IMR-90 (cell line): ENCODE measurements at regions not wholly inside any gene's neighbourhood (a gene's known extent, or its start where the extent isn't known, plus 50 kb on each side); places are given as distances from the start of the nearest gene placed in this dataset.

Experiments used
- ATAC-seq: fragments of 200-7000 bp; cut with Tn5 transposase; 2 replicates; pipeline ENCODE4 v1.9.1; 2020; ENCODE audit warnings: low read depth, mild to moderate bottlenecking, moderate library complexity
- BruUV-seq: library from RNA; stranded (reverse); fragments of 400-500 nt; replicated peaks from 2 replicates; lab custom pipeline; 2021; lab: Mats Ljungman, UMichigan
- CTCF ChIA-PET: fragments of 300-600 bp; formaldehyde crosslinking; extraction: SDS; loops from one replicate; lab custom pipeline; 2021; ENCODE audit warnings: antibody characterized with exemption; lab: Yijun Ruan, JAX
- POLR2A ChIA-PET: fragments of 300-600 bp; sonication (Branson Sonifier 250); formaldehyde crosslinking; loops from one replicate; lab custom pipeline; 2022; ENCODE audit warnings: antibody characterized with exemption; ENCODE audit not compliant: unreplicated experiment; lab: Charles Lee
- DNase-seq: peaks from one replicate; pipeline ENCODE4 v3.0.0; 2013
- H2AFZ ChIP-seq: replicated peaks from 2 replicates; pipeline ENCODE3; 2013; ENCODE audit warnings: low read length, mild to moderate bottlenecking; ENCODE audit not compliant: poor library complexity
- H2AK5ac ChIP-seq: 2 replicates; pipeline ENCODE4 v1.6.1; 2013; ENCODE audit warnings: low read depth, low read length, inconsistent platforms
- H2AK9ac ChIP-seq: replicated peaks from 2 replicates; pipeline ENCODE3; 2013; ENCODE audit warnings: mild to moderate bottlenecking, low read depth, low read length, moderate library complexity; ENCODE audit not compliant: poor library complexity
- H2BK120ac ChIP-seq: 2 replicates; pipeline ENCODE4 v1.6.1; 2013; ENCODE audit warnings: low read depth, low read length, inconsistent platforms
- H2BK15ac ChIP-seq: 3 replicates; pipeline ENCODE4 v1.6.1; 2013; ENCODE audit warnings: low read depth, low read length, inconsistent platforms
- H2BK20ac ChIP-seq: 2 replicates; pipeline ENCODE4 v1.6.1; 2013; ENCODE audit warnings: low read depth, mild to moderate bottlenecking, inconsistent platforms, low read length, moderate library complexity
- H2BK5ac ChIP-seq: 2 replicates; pipeline ENCODE4 v1.6.1; 2013; ENCODE audit warnings: mild to moderate bottlenecking, low read depth, low read length, inconsistent platforms; ENCODE audit not compliant: poor library complexity, severe bottlenecking
- H3K14ac ChIP-seq: replicated peaks from 2 replicates; pipeline ENCODE4 v1.6.1; 2013; ENCODE audit warnings: low read depth, low read length, inconsistent platforms
- H3K18ac ChIP-seq: 2 replicates; pipeline ENCODE4 v1.6.1; 2013; ENCODE audit warnings: low read depth, low read length, control low read depth
- H3K23ac ChIP-seq: 2 replicates; pipeline ENCODE4 v1.6.1; 2013; ENCODE audit warnings: low read depth, low read length, inconsistent platforms
- H3K27ac ChIP-seq: 2 replicates; pipeline ENCODE4 v1.5.1; 2013; ENCODE audit warnings: mild to moderate bottlenecking, control low read depth, low read length; ENCODE audit not compliant: insufficient read depth
- H3K27me3 ChIP-seq: 2 replicates; pipeline ENCODE4 v1.6.1; 2013; ENCODE audit warnings: low read length; ENCODE audit not compliant: control insufficient read depth, insufficient read depth
- H3K36me3 ChIP-seq: 2 replicates; pipeline ENCODE4 v1.6.1; 2013; ENCODE audit warnings: low read length, mixed read lengths; ENCODE audit not compliant: control insufficient read depth, insufficient read depth
- H3K4ac ChIP-seq: 2 replicates; pipeline ENCODE4 v1.6.1; 2013; ENCODE audit warnings: low read depth, low read length, inconsistent platforms
- H3K4me1 ChIP-seq: 2 replicates; pipeline ENCODE4 v1.6.1; 2013; ENCODE audit warnings: low read length, mixed read lengths; ENCODE audit not compliant: control insufficient read depth, insufficient read depth
- H3K4me2 ChIP-seq: 2 replicates; pipeline ENCODE4 v1.6.1; 2013; ENCODE audit warnings: low read depth, mild to moderate bottlenecking, control low read depth, low read length, moderate library complexity
- H3K4me3 ChIP-seq: 2 replicates; pipeline ENCODE4 v1.5.1; 2013; ENCODE audit warnings: low read depth, mild to moderate bottlenecking, control low read depth, low read length, moderate library complexity; ENCODE audit not compliant: insufficient read depth
- H3K56ac ChIP-seq: 2 replicates; pipeline ENCODE4 v1.6.1; 2013; ENCODE audit warnings: low read length, inconsistent platforms; ENCODE audit not compliant: insufficient read depth; ENCODE audit errors: extremely low read depth
- H3K79me1 ChIP-seq, 2 experiments: 2 replicates each; pipeline ENCODE4 v1.6.1; 2013; ENCODE audit warnings: low read length in 2 of 2, inconsistent platforms in 1 of 2, low read depth in 1 of 2
- H3K9ac ChIP-seq: 2 replicates; pipeline ENCODE4 v1.6.1; 2013; ENCODE audit warnings: low read depth, low read length, control low read depth
- H3K9me1 ChIP-seq: 2 replicates; pipeline ENCODE4 v1.6.1; 2013; ENCODE audit warnings: low read length, inconsistent platforms; ENCODE audit not compliant: insufficient read depth
- H3K9me3 ChIP-seq: 2 replicates; pipeline ENCODE4 v1.6.1; 2013; ENCODE audit warnings: low read length; ENCODE audit not compliant: control insufficient read depth, insufficient read depth
- H4K20me1 ChIP-seq: 2 replicates; pipeline ENCODE4 v1.6.1; 2013; ENCODE audit warnings: low read length, inconsistent platforms; ENCODE audit not compliant: insufficient read depth
- H4K5ac ChIP-seq: 2 replicates; pipeline ENCODE4 v1.6.1; 2013; ENCODE audit warnings: mild to moderate bottlenecking, low read depth, low read length, control low read depth
- H4K8ac ChIP-seq, 2 experiments: 2 replicates each; pipeline ENCODE4 v1.6.1; 2013; ENCODE audit warnings: low read depth in 2 of 2, low read length in 2 of 2, control low read depth in 1 of 2, inconsistent platforms in 1 of 2
- H4K91ac ChIP-seq: 2 replicates; pipeline ENCODE4 v1.6.1; 2013; ENCODE audit warnings: low read depth, low read length, inconsistent platforms; ENCODE audit not compliant: insufficient read depth
- BHLHE40 ChIP-seq: fragments of 150-350 bp; IDR thresholded peaks from 2 replicates; pipeline ENCODE4 v1.6.1; 2016; ENCODE audit warnings: mild to moderate bottlenecking, low read depth, low read length
- CEBPB ChIP-seq: IDR thresholded peaks from 2 replicates; pipeline ENCODE4 v1.6.1; 2012; ENCODE audit warnings: low read depth, low read length, improper control_type of control experiment
- CHD1 ChIP-seq: IDR thresholded peaks from 2 replicates; pipeline ENCODE4 v1.6.1; 2012; ENCODE audit warnings: low read depth, low read length, improper control_type of control experiment
- FOS ChIP-seq: fragments of 150-350 bp; IDR thresholded peaks from 2 replicates; pipeline ENCODE4 v1.6.1; 2016; ENCODE audit warnings: low read depth, low read length
- MAFK ChIP-seq: IDR thresholded peaks from 2 replicates; pipeline ENCODE4 v1.6.1; 2012; ENCODE audit warnings: low read depth, low read length, improper control_type of control experiment
- MAZ ChIP-seq: IDR thresholded peaks from 2 replicates; pipeline ENCODE4 v1.6.1; 2012; ENCODE audit warnings: low read depth, mild to moderate bottlenecking, low read length, improper control_type of control experiment, moderate library complexity, borderline replicate concordance
- MXI1 ChIP-seq: IDR thresholded peaks from 2 replicates; pipeline ENCODE4 v1.6.1; 2012; ENCODE audit warnings: low read depth, mild to moderate bottlenecking, low read length, moderate library complexity, borderline replicate concordance
- NFE2L2 ChIP-seq: fragments of 150-350 bp; IDR thresholded peaks from 2 replicates; pipeline ENCODE4 v1.6.1; 2016; ENCODE audit warnings: low read depth, mild to moderate bottlenecking, low read length
- POLR2A ChIP-seq: IDR thresholded peaks from 2 replicates; pipeline ENCODE4 v1.6.1; 2012; ENCODE audit warnings: mild to moderate bottlenecking, low read depth, low read length
- RAD21 ChIP-seq: IDR thresholded peaks from 2 replicates; pipeline ENCODE4 v1.6.1; 2012; ENCODE audit warnings: low read length, improper control_type of control experiment
- RCOR1 ChIP-seq: IDR thresholded peaks from 2 replicates; pipeline ENCODE4 v1.6.1; 2012; ENCODE audit warnings: mild to moderate bottlenecking, low read length, improper control_type of control experiment; ENCODE audit not compliant: insufficient replicate concordance
- RFX5 ChIP-seq: IDR thresholded peaks from 2 replicates; pipeline ENCODE4 v1.8.0; 2012; ENCODE audit warnings: low read depth, mild to moderate bottlenecking, low read length, moderate library complexity
- SMC3 ChIP-seq: fragments of 150-350 bp; IDR thresholded peaks from 2 replicates; pipeline ENCODE4 v1.6.1; 2016; ENCODE audit warnings: low read depth, mild to moderate bottlenecking, antibody characterized with exemption, low read length, moderate library complexity
- USF2 ChIP-seq: fragments of 150-350 bp; IDR thresholded peaks from 2 replicates; pipeline ENCODE4 v1.6.1; 2017; ENCODE audit warnings: mild to moderate bottlenecking, antibody characterized with exemption, low read length, low read depth
- WGBS, 2 experiments: methylation state at CpG; one replicate each; pipeline versions ENCODE4 v1.1.5 to v1.1.7; 2013; ENCODE audit warnings: missing lambda C conversion rate in 2 of 2; ENCODE audit not compliant: insufficient read length in 1 of 2; ENCODE audit errors: extremely low coverage in 2 of 2; 5-methylcytosine and 5-hydroxymethylcytosine counted together
- dilution Hi-C: fragments of 300-500 bp; cut with HindIII; formaldehyde crosslinking; loops from one replicate; pipeline ENCODE4 v1.14.3; 2018; ENCODE audit warnings: low sequenced_read_pairs; ENCODE audit not compliant: unreplicated experiment
- in situ Hi-C: fragments of 300-500 bp; cut with MboI; formaldehyde crosslinking; loops from 3 replicates; pipeline ENCODE4 v1.14.3; 2019; ENCODE audit warnings: low sequenced_read_pairs, inconsistent platforms, mixed read lengths
- intact Hi-C: fragments of 100-400 bp; cut with micrococcal nuclease; formaldehyde crosslinking; loops from 2 replicates; pipeline ENCODE4 v1.10.0; 2022
- TF ChIP-seq, protein P1 (sequence below): fragments of 150-350 bp; IDR thresholded peaks from 2 replicates; pipeline ENCODE4 v1.6.1; 2016; ENCODE audit warnings: low read depth, mild to moderate bottlenecking, low read length, moderate library complexity, borderline replicate concordance
- TF ChIP-seq, protein P2 (sequence below): conservative IDR thresholded peaks from 2 replicates; pipeline ENCODE4 v1.5.1; 2012; ENCODE audit warnings: mild to moderate bottlenecking, low read depth, low read length, improper control_type of control experiment

GRCh38 chr10:4557469-4557868 lies 268.5 kb upstream of the AKR1E2 start:
- no peak overlapping the region for H3K9ac ChIP-seq
- ChIA-PET CTCF (no interaction called here), POLR2A (interaction anchor here (0.6 kb wide), 1 partner anchor 252 kb away, joined by 3 read pairs; no protein-coding TSS in a partner anchor)
- H2BK5ac ChIP-seq: no peak overlapping the region
- H4K20me1 ChIP-seq: no peaks in the 10 kb centered on the region
- no peaks in the 10 kb centered on the region for H3K9me1 ChIP-seq
- TF ChIP-seq RCOR1 (no peak), MXI1 (no peak), RAD21 (no peak), MAFK (no peak), BHLHE40 (no peak), RFX5 (no peak), SMC3 (no peak), NFE2L2 (no peak), CEBPB (no peak), CHD1 (no peak), USF2 (no peak), POLR2A (no peak), MAZ (no peak), FOS (no peak)
- TF ChIP-seq, protein P1, sequence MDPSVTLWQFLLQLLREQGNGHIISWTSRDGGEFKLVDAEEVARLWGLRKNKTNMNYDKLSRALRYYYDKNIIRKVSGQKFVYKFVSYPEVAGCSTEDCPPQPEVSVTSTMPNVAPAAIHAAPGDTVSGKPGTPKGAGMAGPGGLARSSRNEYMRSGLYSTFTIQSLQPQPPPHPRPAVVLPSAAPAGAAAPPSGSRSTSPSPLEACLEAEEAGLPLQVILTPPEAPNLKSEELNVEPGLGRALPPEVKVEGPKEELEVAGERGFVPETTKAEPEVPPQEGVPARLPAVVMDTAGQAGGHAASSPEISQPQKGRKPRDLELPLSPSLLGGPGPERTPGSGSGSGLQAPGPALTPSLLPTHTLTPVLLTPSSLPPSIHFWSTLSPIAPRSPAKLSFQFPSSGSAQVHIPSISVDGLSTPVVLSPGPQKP: no peak
- TF ChIP-seq, protein P2, sequence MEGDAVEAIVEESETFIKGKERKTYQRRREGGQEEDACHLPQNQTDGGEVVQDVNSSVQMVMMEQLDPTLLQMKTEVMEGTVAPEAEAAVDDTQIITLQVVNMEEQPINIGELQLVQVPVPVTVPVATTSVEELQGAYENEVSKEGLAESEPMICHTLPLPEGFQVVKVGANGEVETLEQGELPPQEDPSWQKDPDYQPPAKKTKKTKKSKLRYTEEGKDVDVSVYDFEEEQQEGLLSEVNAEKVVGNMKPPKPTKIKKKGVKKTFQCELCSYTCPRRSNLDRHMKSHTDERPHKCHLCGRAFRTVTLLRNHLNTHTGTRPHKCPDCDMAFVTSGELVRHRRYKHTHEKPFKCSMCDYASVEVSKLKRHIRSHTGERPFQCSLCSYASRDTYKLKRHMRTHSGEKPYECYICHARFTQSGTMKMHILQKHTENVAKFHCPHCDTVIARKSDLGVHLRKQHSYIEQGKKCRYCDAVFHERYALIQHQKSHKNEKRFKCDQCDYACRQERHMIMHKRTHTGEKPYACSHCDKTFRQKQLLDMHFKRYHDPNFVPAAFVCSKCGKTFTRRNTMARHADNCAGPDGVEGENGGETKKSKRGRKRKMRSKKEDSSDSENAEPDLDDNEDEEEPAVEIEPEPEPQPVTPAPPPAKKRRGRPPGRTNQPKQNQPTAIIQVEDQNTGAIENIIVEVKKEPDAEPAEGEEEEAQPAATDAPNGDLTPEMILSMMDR: no peak
- no peaks in the 10 kb centered on the region for H3K79me1 ChIP-seq
- no peak overlapping the region for H4K8ac ChIP-seq
- no peak overlapping the region for H2BK120ac ChIP-seq
- H3K27me3 ChIP-seq: no peaks in the 10 kb centered on the region
- intact Hi-C loops (no loop called here), in situ Hi-C loops (no loop called here), dilution Hi-C loops (no loop called here)
- no peaks in the 10 kb centered on the region for H3K9me3 ChIP-seq
- H2AK9ac ChIP-seq: no peak overlapping the region
- H2BK15ac ChIP-seq: no peak overlapping the region
- ATAC-seq (no peak), DNase-seq (no peak)
- BruUV-seq: no TSS peak
- no peak overlapping the region for H3K23ac ChIP-seq
- no peak overlapping the region for H3K18ac ChIP-seq
- 87% methylated on average over 6 of the region's 13 CpGs; no CpG with 5 or more reads in 1 of the 2 experiments for WGBS, 2 experiments
- no peak overlapping the region for H3K4ac ChIP-seq
- no peak overlapping the region for H4K91ac ChIP-seq
- H3K56ac ChIP-seq: no peak overlapping the region
- H2BK20ac ChIP-seq: no peak overlapping the region
- H2AFZ ChIP-seq: peak overlapping the region; percentile 51
- no peak overlapping the region for H3K4me3 ChIP-seq
- H3K14ac ChIP-seq: no peak overlapping the region
- H4K5ac ChIP-seq: no peak overlapping the region
- no peak overlapping the region for H3K4me2 ChIP-seq
- H3K27ac ChIP-seq: no peak overlapping the region
- no peak overlapping the region for H2AK5ac ChIP-seq
- H3K4me1 ChIP-seq: no peaks in the 10 kb centered on the region
- H3K36me3 ChIP-seq: no peaks in the 10 kb centered on the region
